Naive thymus-derived CD8-positive, alpha-beta T cell (primary cell): ENCODE measurements at regions not wholly inside any gene's neighbourhood (a gene's known extent, or its start where the extent isn't known, plus 50 kb on each side); places are given as distances from the start of the nearest gene placed in this dataset.

ENCODE experiments used
- ATAC-seq, 2 donors: fragments of 150-1000 bp; cut with Tn5 transposase in 1 of 2; sonication (Bioruptor Pico), chemical (Tn5 transposase) in 1 of 2; 1 replicate in 1 of 2; 2 replicates in 1 of 2; pipeline ENCODE4 v1.10.0; 2021; ENCODE audit warnings: mild to moderate bottlenecking in 2 of 2, moderate library complexity in 2 of 2
- POLR2A ChIA-PET: fragments of 350-600 bp; sonication (Branson Sonifier 250); formaldehyde crosslinking; loops from one replicate; lab custom pipeline; 2021; ENCODE audit warnings: antibody characterized with exemption; lab: Charles Lee
- DNase-seq, 10 donors: peaks; one replicate each; pipeline versions ENCODE4 v3.0.0 to v3.0.0-alpha.2; 2020 to 2022
- H3K27ac Mint-ChIP-seq, 10 donors: one replicate each; pipeline ENCODE4 v1.8.0; 2020 to 2022; ENCODE audit warnings: mild to moderate bottlenecking in 10 of 10, mixed read lengths in 10 of 10, moderate library complexity in 4 of 10, inconsistent platforms in 1 of 10
- H3K27me3 Mint-ChIP-seq, 5 donors: one replicate each; pipeline ENCODE4 v1.8.0; 2021 to 2022; ENCODE audit warnings: mixed read lengths in 5 of 5
- H3K36me3 Mint-ChIP-seq, 3 donors: one replicate each; pipeline ENCODE4 v1.8.0; 2020 to 2022; ENCODE audit warnings: mixed read lengths in 3 of 3, mild to moderate bottlenecking in 2 of 3, inconsistent platforms in 1 of 3
- H3K4me1 Mint-ChIP-seq, 4 donors: one replicate each; pipeline ENCODE4 v1.8.0; 2021 to 2022; ENCODE audit warnings: mixed read lengths in 4 of 4
- H3K4me3 Mint-ChIP-seq, 10 donors: one replicate each; pipeline ENCODE4 v1.8.0; 2020 to 2022; ENCODE audit warnings: mild to moderate bottlenecking in 10 of 10, mixed read lengths in 10 of 10, moderate library complexity in 6 of 10, inconsistent platforms in 1 of 10
- H3K9me3 Mint-ChIP-seq, 9 donors: one replicate each; pipeline ENCODE4 v1.8.0; 2020 to 2022; ENCODE audit warnings: mixed read lengths in 9 of 9, mild to moderate bottlenecking in 3 of 9, inconsistent platforms in 1 of 9, moderate library complexity in 1 of 9

DNA sequence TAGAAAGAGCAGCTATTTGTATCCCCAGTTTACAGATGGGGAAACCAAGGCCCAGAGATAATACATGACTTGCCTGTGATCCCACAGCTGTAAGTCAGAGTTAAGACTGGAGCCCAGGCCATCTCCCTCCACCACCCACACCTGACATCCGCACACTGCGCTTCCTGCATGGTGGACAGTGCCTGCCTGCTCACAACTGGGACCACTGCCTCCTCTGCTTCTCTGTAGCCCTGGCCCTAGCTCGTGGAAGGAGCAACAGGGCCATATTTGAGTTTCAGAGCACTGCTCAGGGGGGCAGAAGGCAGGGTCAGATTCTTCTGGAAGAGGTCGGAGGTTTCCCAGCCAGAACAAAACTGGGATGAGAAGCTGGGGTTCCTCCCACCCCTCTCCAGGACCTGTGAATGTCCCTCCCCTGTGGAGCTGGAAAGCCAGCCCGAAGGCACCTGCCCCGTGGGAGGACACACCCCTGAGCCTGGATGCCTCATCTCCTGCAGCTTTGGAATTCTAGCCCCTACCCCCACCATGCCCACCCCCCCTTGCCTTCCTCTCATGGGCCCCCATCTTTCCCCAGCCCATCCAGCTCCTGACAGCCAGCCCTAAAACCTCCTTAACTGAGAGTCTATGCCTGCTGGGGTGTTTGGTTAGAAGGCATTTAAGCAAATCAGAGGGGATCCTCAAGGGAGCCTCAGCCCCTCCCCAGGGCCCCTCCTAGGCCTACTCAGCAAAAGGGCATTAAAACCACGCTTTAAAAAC lies 100.1 kb downstream of the TPRA1 start:
- ATAC-seq: no peak

GRCh38 chr3:127489357-127489756 lies 101.2 kb downstream of the TPRA1 start:
- Mint-ChIP-seq H3K4me1 (peaks cover 0 to 4% (median 3%) of the 10 kb centered on the region in 4 donors), H3K4me3 (no peak overlapping the region), H3K36me3 (no peaks in the 10 kb centered on the region), H3K27me3 (peaks cover 4 to 37% (median 17%) of the 10 kb centered on the region in 5 donors), H3K27ac (no peak overlapping the region), H3K9me3 (peaks cover 0 to 2% (median 0%) of the 10 kb centered on the region in 9 donors)
- DNase-seq (peak in 1 of 10 donors; percentile 3), ATAC-seq (no peak)
- POLR2A ChIA-PET: no interaction called here

More for the DNA sequence above, 100.1 kb downstream of the TPRA1 start:
- H3K4me1 Mint-ChIP-seq: peaks cover 0 to 3% (median 0%) of the 10 kb centered on the region in 4 donors
- no peaks in the 10 kb centered on the region for H3K36me3 Mint-ChIP-seq
- peaks cover 7 to 45% (median 12%) of the 10 kb centered on the region in 5 donors for H3K27me3 Mint-ChIP-seq
- no peak overlapping the region for H3K27ac Mint-ChIP-seq
- H3K4me3 Mint-ChIP-seq: no peak overlapping the region
- H3K9me3 Mint-ChIP-seq: peaks cover 0 to 2% (median 0%) of the 10 kb centered on the region in 9 donors
- no peak for DNase-seq
- POLR2A ChIA-PET: no interaction called here

DNA sequence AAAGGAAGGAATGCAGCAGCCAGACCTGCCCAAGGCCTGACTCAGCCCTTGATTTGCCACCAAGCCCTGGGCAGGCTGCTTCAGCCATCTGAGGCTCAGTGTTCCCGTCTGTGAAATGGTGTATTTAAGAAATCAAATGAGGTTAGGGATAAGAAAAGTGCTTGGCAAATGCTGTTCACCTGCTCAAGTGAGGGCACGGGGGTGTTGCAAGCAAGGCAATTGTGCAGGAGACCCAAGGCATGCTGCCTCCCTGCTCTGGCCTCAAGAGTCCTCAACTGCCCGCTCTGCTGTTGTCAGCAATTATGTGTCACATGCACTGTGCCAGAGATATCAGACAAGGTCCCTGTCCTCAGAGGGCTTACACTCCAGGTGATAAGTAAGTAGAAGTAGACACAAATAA lies 101.8 kb downstream of the TPRA1 start:
- peaks cover 0 to 2% (median 0%) of the 10 kb centered on the region in 9 donors for H3K9me3 Mint-ChIP-seq
- ATAC-seq (no peak), DNase-seq (peak in 1 of 10 donors; percentile 10)
- H3K27me3 Mint-ChIP-seq: peaks cover 3 to 40% (median 17%) of the 10 kb centered on the region in 5 donors
- no peak overlapping the region for H3K4me3 Mint-ChIP-seq
- H3K27ac Mint-ChIP-seq: no peak overlapping the region
- no peaks in the 10 kb centered on the region for H3K36me3 Mint-ChIP-seq
- POLR2A ChIA-PET: no interaction called here
- H3K4me1 Mint-ChIP-seq: peaks cover 2 to 11% (median 6%) of the 10 kb centered on the region in 4 donors

DNA sequence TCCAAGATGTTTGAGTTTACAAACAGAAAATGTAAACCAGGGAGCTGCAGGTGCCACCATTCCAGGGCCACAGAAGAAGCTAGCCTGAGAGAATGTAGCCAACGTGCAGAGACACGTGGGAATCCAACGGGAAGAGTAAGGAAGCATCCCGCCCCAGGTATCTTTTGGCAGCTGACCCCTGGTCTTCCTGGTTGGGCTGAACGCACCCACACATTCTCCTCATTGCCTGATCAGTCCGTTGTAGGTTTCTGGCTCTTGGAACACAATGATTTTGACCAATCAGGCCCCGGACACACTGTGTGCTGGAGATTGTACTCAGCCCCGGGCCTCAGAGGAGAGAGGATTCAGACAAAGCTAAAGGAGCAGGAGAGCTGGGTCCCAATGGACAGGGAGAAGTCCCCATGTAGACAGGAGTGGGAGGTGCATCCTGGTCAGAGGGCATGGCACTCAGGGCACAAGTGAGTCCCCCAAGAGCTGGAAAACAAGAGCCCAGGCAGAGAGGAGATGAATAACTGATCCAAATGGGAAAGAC lies 102.3 kb downstream of the TPRA1 start:
- Mint-ChIP-seq H3K27me3 (peaks cover 3 to 45% (median 17%) of the 10 kb centered on the region in 5 donors), H3K4me3 (no peak overlapping the region)
- POLR2A ChIA-PET: no interaction called here

GRCh38 chr3:127487196-127487595 lies 103.3 kb downstream of the TPRA1 start:
- H3K4me3 Mint-ChIP-seq: no peak overlapping the region
- H3K36me3 Mint-ChIP-seq: no peaks in the 10 kb centered on the region
- no peak for ATAC-seq
- POLR2A ChIA-PET: no interaction called here
- DNase-seq: no peak
- H3K27ac Mint-ChIP-seq: no peak overlapping the region
- H3K27me3 Mint-ChIP-seq: peaks cover 3 to 55% (median 24%) of the 10 kb centered on the region in 5 donors
- no peaks in the 10 kb centered on the region for H3K9me3 Mint-ChIP-seq
- peaks cover 13 to 24% (median 16%) of the 10 kb centered on the region in 4 donors for H3K4me1 Mint-ChIP-seq

More for the DNA sequence above, 102.3 kb downstream of the TPRA1 start:
- no peaks in the 10 kb centered on the region for H3K36me3 Mint-ChIP-seq
- H3K4me1 Mint-ChIP-seq: peaks cover 7 to 16% (median 11%) of the 10 kb centered on the region in 4 donors
- ATAC-seq: no peak
- H3K9me3 Mint-ChIP-seq: peaks cover 0 to 2% (median 0%) of the 10 kb centered on the region in 9 donors
- peak in 1 of 10 donors; percentile 7 for DNase-seq
- no peak overlapping the region for H3K27ac Mint-ChIP-seq

GRCh38 chr3:127486321-127486944 lies 104.1 kb downstream of the TPRA1 start:
- no peak for ATAC-seq
- POLR2A ChIA-PET: no interaction called here
- Mint-ChIP-seq H3K9me3 (no peaks in the 10 kb centered on the region), H3K27ac (no peak overlapping the region), H3K4me3 (no peak overlapping the region), H3K36me3 (no peaks in the 10 kb centered on the region), H3K27me3 (peaks cover 3 to 56% (median 24%) of the 10 kb centered on the region in 5 donors), H3K4me1 (peaks cover 13 to 24% (median 16%) of the 10 kb centered on the region in 4 donors)
- DNase-seq: no peak

DNA sequence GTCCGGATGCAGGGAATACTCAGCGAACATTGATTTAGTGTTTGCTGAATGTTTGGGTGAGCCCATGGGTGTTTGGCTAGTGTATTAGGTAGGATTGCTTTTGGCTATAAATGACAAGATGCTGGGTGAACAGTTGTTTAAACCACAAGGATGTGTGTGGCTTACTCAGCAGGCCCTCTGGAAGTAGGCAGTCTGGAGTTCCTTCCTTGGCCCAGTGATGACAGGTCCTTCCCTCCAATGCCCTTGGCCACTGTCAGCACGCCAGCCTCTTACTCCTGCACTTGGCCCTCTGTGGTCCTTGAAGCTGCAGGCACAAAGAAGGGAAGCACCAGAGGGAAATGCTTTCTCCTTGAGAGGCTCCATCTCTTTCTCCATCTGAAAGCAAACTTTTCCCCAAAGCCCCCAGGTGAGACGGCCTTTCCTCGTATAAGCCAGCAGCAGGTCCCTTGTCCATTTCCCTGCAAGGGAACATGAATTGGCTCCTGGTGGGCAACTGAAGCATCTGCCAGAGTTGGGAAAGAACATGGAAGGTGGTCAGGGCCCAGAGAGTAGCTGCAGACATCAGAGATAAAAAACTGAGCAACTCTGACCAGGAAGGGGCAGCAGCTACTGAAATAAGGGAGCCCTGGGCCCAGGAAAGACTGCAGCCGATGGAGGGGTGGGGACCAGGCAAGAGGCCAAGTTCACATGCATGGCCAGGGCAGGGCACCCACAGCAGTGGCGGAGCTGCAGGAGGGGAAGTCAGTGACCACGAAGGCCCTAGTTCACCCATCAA lies 105.0 kb downstream of the TPRA1 start:
- DNase-seq (peak in 1 of 10 donors; percentile 10), ATAC-seq (no peak)
- POLR2A ChIA-PET: no interaction called here
- Mint-ChIP-seq H3K4me3 (no peak overlapping the region), H3K9me3 (no peaks in the 10 kb centered on the region), H3K27me3 (peaks cover 3 to 56% (median 21%) of the 10 kb centered on the region in 5 donors), H3K27ac (no peak overlapping the region), H3K4me1 (peaks cover 13 to 24% (median 17%) of the 10 kb centered on the region in 4 donors), H3K36me3 (no peaks in the 10 kb centered on the region)

DNA sequence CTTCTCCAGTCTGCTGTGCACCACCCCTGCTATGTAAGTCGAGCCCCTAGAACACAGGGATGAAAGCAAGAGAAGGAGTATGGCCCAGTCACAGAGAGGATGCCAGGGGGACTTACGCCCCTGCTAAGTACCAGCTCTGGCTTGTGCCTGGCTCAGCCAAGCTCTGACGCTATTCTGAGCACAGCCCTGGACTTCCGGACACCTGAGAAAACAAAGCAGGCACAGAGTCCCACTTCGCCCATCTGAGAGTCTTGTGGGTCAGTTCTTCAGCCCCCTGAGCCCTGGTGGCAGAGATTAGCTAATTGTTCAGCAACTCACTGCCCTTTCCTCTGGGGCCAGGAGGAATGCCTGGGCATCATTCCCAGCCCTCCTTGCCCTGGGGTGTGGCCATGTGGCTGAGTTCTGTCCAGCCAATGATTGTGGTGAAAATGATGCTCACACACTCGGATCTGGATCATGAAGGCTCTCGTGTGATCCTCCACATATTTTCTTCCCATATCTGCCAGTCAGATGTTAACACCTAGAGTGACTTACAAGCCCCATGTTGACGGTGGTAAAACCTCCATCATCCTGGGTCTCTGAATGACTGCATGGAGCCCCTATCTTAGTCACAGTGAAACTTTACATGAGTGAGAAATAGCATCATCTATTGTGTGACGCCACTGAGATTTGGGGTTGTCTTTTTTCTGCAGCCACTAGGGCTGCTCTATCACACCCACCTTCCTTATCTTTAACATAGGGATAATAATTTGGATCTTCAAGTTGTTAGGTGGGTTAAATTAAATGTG lies 105.7 kb downstream of the TPRA1 start:
- Mint-ChIP-seq H3K27me3 (peaks cover 3 to 50% (median 19%) of the 10 kb centered on the region in 5 donors), H3K4me3 (peak overlapping the region in 1 of 10 donors; percentile 13), H3K27ac (no peak overlapping the region), H3K9me3 (no peaks in the 10 kb centered on the region), H3K36me3 (no peaks in the 10 kb centered on the region), H3K4me1 (peaks cover 13 to 24% (median 17%) of the 10 kb centered on the region in 4 donors)
- no peak for ATAC-seq
- POLR2A ChIA-PET: no interaction called here
- DNase-seq: peak in 1 of 10 donors; percentile 12

DNA sequence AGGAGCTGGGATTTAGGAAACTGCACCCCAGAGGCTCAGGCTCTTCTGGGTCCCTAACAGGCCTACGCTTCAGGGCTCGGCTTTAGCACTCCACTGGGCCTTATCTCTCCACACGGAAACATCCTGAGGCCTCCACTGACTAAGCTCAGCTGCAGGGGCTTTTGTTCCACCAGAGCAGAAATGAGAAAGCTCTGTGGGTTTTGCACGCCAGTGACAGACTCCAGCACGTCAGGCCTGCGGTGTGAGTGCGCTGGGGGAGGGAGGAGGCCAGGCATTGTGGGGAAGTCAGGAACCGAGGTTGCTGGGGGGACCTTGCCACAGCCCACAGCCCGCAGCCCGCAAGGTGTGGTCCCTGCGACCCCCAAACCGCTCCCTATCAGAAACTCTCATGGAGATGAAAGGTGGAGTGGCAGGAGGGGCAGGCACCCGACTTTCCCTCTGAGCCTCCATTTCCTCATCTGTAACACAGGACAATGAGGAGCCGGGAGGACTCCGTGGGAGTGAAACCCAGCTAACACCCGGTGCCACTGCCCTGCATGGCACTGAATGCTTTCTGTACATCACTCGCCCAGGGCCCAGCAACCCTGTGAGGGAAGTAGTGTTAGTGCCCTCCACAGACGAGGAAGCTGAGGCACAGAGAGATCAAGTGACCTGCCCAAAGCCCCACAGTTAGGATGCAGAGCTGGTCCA lies 106.5 kb downstream of the TPRA1 start:
- Mint-ChIP-seq H3K9me3 (no peaks in the 10 kb centered on the region), H3K4me1 (peaks cover 13 to 24% (median 17%) of the 10 kb centered on the region in 4 donors), H3K36me3 (no peaks in the 10 kb centered on the region), H3K27ac (peak overlapping the region in 4 of 10 donors; percentile 27 to 77 (median 50)), H3K4me3 (peak overlapping the region in 7 of 10 donors; percentile 13 to 59 (median 36)), H3K27me3 (peaks cover 3 to 45% (median 19%) of the 10 kb centered on the region in 5 donors)
- ATAC-seq: peak in 1 of 2 donors; percentile 86
- POLR2A ChIA-PET: no interaction called here
- DNase-seq: peak in 8 of 10 donors; percentile 4 to 59 (median 40)

GRCh38 chr3:127483005-127483641 lies 107.4 kb downstream of the TPRA1 start:
- Mint-ChIP-seq H3K36me3 (no peaks in the 10 kb centered on the region), H3K27me3 (peaks cover 2 to 39% (median 14%) of the 10 kb centered on the region in 5 donors), H3K4me3 (peak overlapping the region in 6 of 10 donors; percentile 16 to 70 (median 40)), H3K27ac (peak overlapping the region in 2 of 10 donors; percentile 26 to 77), H3K4me1 (peaks cover 13 to 24% (median 17%) of the 10 kb centered on the region in 4 donors), H3K9me3 (no peaks in the 10 kb centered on the region)
- peak in 2 of 10 donors; percentile 9 to 45 for DNase-seq
- no peak for ATAC-seq
- POLR2A ChIA-PET: no interaction called here
